ENCODE measurements at regions not wholly inside any gene's neighbourhood (a gene's known extent, or its start where the extent isn't known, plus 50 kb on each side); places are given as distances from the start of the nearest gene placed in this dataset.

DNA sequence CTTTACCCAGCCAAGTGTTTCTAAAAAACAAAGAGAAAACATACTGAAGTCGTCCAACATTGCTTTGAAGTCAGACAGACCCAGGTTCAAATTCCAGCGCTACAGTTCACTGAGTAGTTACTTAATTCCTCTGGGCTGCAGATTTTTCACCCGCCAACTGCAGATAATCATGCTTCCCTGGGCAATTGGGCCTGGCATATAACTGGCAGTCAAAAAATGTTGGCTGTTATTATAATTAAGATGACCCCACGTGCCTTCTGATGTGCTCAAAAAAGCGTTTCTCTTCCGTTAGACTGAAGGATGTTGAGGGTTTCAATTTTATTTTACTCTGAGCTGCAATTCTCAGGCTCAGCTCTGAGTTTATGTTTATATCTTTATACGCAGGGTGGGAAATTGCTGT lies 156.1 kb upstream of the CITED2 start:
- DNase-seq: no peak

GRCh38 chr6:139529420-139529819 lies 155.0 kb upstream of the CITED2 start:
- no peak for DNase-seq

DNA sequence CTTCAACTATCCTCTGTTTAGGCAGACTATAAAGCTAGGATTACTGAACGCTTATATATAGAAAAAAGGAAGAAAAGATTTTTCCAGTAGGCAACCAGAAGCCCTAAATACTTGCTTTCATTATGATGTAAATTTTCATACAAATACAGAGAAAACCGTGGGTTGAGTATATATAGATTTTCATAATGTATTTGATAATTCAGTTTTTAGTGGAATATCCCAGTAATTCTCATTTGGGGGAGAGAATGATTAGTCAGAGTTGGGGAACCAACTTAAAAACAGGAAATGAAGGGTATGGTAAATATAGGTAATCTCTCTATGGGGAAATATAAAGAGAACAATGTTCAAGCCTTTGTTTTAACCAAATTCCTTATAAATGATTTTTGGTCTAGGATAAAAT lies 154.0 kb upstream of the CITED2 start:
- DNase-seq: no peak

DNA sequence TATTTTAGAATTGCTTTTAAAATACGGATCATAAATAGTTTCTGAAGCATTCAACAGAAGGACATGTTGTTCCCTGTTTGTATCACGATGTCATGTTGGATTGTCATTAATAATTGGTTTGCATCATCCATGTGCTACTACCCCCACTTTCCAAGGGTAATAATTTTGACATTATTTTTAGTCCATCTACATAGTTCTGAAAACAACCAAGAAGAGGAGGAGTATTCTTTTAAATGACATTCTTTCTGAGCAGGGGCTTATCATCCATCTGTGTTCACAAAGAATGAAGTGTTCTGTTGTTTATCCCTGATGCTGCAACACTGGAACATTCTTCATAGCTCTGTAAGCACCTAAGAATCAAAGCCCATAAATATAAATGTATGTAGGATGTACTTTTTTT lies 151.0 kb upstream of the CITED2 start:
- no peak for DNase-seq

DNA sequence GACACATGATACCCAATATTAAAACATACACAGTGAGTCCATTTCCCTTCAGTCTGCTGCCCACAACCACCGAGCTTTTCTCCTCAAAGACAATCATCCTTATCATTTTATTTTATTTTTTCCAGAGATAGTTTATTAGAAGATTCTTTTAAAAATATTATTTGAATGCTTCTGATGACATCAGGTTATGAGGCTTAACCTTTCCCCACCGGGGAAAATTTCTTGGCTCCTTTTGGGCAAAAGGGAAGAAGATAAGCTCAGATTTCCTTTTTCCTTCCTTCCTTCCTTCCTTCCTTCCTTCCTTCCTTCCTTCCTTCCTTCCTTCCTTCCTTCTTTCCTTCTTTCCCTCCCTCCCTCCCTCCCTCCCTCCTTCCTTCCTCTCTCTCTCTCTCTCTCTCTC lies 149.5 kb upstream of the CITED2 start:
- DNase-seq: no peak

GRCh38 chr6:139522511-139523220 lies 148.2 kb upstream of the CITED2 start:
- DNase-seq: no peak

DNA sequence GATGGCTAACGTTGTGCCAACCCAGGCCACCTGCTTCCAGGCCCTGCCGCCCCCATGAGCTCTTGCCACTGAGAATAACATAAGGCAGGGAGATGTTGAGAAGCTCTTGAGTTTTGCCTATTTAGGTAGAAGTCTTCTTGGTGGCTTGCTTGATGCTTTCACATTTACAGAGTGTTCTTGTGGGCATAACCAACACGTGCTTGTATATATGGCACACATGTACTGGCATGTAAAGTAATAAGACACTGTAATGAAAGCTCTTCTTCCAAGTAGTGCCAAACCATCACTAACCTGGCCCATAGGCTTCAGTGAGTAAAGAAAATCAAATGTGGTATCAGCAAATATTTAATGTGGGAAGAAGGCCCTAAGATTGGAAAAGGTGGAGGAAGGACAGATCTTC lies 146.9 kb upstream of the CITED2 start:
- DNase-seq: no peak

- no peak for DNase-seq
These were observed 145.9 kb upstream of the CITED2 start for GRCh38 chr6:139520321-139520768.

- DNase-seq: no peak
These were observed 145.2 kb upstream of the CITED2 start for GRCh38 chr6:139519571-139520031.

DNA sequence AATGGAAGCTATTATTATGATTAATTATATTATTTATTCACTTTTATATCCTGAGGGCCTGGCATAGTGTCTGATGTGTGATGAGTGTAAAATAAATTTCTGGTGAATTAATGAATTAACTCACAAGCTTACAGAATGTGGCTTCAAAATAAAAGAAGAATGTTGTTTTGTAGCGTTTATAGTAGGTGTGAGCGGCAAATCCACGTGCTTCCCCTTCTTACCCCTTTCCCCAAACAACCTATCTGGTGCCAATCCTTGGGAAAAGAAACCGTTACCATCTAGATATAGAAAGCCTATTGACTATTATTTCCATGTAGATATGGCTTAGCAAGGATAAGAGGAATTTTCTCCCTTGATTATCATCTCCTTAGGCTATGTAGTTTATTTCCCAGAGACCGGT lies 144.6 kb upstream of the CITED2 start:
- no peak for DNase-seq

- no peak for DNase-seq
These were observed 144.2 kb upstream of the CITED2 start for GRCh38 chr6:139518556-139519091.

DNA sequence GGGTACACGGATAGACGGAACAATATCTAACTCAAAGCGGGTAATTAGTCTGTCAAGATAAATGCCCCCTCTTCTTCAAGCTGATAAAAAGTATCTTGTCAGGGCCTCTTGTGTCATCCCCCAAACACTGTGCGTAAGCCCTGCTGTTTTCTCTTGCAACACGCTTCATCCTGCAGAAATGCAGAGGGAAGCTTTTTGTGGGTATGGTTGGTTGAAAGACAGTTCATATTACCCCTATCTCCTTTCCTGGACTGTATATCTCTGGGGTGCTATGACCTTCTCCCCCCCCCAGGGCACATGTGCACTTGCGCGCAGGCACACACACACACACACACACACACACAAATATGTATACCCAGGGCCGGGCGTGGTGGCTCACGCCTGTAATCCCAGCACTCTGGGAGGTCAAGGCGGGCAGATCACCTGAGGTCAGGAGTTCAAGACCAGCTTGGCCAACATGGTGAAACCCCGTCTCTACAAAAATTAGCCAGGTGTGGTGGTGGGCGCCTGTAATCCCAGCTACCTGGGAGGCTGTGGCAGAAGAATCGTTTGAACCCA lies 143.6 kb upstream of the CITED2 start:
- peak; percentile 16 for DNase-seq

DNA sequence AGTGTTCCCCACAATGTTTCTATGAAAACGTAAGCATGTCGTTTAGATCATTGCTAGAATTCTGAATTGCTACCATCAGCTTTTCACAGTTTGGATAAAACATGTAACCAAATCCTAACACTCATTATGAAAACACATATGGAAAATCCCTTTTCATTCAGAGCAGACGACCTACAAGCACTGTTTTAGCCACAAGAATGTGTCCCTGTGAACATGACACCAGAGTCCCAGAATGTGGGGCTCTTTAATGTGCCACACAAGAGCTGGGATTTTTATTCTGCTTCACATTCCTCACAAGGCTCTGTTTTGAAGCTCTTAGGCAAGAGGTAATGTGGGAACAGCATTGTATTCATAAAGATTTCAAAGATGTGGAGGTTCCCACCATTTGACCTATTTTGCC lies 141.1 kb upstream of the CITED2 start:
- no peak for DNase-seq

GRCh38 chr6:139514819-139515218 lies 140.4 kb upstream of the CITED2 start:
- no peak for DNase-seq

GRCh38 chr6:139510040-139510790 lies 135.8 kb upstream of the CITED2 start:
- DNase-seq: no peak

GRCh38 chr6:139509167-139509566 lies 134.7 kb upstream of the CITED2 start:
- DNase-seq: no peak

- no peak for DNase-seq
These were observed 134.1 kb upstream of the CITED2 start for GRCh38 chr6:139508576-139508975.

DNA sequence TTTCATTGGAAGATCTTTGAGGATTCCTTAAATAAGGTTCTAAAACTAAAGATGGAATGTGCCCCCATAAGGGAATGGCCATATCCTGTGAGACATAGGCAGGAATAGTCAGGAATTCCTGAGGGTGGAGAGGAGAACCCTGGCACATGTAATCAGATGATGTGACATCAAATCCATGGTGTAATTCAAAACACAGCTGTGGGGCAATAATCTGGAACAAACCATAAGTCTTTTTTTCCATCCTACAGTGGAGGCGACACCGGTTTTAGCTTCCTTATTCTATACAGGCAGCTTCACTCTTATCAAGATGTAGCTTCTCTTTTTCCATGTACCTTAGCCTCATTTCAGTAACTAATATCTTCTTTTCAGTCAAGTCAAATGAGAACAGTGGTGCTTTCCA lies 133.6 kb upstream of the CITED2 start:
- DNase-seq: no peak

GRCh38 chr6:139500977-139501376 lies 126.5 kb upstream of the CITED2 start:
- no peak for DNase-seq

- DNase-seq: no peak
These were observed 124.3 kb upstream of the CITED2 start for GRCh38 chr6:139498715-139499114.

- no peak for DNase-seq
These were observed 123.0 kb upstream of the CITED2 start for GRCh38 chr6:139497345-139497961.

GRCh38 chr6:139496654-139497344 lies 122.4 kb upstream of the CITED2 start:
- no peak for DNase-seq
